GM12872 (cell line): ENCODE measurements at regions not wholly inside any gene's neighbourhood (a gene's known extent, or its start where the extent isn't known, plus 50 kb on each side); places are given as distances from the start of the nearest gene placed in this dataset.

Source experiments
- TF ChIP-seq, protein P1 (sequence below): IDR thresholded peaks from 3 replicates; pipeline ENCODE4 v1.5.1; 2011; ENCODE audit warnings: low read depth, mild to moderate bottlenecking, low read length, moderate library complexity; ENCODE audit not compliant: insufficient read depth

DNA sequence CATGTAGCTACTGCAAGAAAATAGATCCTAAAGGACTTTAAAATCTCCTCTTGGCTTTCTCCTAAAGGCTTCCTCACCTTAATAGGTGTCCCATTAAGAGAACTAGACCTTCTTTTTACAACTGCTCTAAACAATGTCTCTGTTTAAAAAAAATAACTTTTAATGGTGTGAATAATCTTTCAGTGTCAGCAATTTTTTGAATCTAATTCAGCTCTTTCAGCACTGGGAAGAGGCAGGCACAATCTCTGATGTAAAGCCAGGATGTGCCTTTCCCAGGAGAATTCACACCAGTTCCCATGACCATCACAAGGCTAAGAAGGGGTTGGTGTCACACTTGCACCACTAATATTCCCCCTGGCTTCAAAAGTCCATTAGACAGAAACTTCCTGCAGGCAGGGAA, 254.6 kb downstream of the XPNPEP1 start:
- TF ChIP-seq, protein P1, sequence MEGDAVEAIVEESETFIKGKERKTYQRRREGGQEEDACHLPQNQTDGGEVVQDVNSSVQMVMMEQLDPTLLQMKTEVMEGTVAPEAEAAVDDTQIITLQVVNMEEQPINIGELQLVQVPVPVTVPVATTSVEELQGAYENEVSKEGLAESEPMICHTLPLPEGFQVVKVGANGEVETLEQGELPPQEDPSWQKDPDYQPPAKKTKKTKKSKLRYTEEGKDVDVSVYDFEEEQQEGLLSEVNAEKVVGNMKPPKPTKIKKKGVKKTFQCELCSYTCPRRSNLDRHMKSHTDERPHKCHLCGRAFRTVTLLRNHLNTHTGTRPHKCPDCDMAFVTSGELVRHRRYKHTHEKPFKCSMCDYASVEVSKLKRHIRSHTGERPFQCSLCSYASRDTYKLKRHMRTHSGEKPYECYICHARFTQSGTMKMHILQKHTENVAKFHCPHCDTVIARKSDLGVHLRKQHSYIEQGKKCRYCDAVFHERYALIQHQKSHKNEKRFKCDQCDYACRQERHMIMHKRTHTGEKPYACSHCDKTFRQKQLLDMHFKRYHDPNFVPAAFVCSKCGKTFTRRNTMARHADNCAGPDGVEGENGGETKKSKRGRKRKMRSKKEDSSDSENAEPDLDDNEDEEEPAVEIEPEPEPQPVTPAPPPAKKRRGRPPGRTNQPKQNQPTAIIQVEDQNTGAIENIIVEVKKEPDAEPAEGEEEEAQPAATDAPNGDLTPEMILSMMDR, result no peak

DNA sequence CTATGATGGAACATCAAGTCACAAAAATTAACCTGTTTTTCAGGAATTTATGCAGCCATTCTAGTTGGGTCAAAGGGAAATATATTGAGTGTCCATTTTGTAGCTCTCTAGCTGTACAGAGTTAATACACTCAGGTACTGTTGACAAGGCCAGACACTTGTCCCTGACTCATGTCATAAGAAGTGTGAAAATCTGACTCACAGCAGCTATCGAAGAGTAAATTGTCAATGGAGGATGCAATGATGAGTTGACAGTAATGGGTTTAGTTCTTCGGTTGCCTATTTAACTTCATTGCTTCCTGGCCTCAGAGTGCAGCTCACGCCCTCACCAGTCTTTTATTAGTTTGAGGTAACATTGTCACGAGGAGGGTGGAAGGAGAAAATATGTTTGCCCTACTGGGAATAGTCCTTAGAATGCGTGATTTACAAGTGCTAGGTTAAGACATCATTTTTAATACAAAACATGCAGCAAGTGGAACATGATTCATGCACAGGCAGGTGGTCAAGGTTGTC, 255.1 kb downstream of the XPNPEP1 start:
- TF ChIP-seq, protein P1, result no peak

DNA sequence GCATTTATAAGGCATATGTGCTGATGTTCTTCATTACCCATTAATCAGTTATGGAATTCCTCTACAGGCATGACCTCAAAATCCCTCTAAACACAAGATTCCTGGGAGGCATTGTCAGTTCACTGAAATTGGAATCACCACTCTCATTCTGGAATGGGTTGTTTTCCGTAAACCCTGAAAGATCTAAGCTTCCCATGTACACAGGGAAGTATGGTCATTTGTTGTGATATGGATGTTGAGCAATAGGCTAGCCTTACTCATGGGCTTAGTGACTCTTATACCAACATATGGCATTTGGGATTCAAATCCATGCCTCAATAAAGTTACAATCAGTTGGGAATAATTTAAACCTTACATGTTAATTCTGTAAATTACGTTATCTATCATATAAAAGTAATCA, 258.0 kb downstream of the XPNPEP1 start:
- TF ChIP-seq, protein P1, result no peak

DNA sequence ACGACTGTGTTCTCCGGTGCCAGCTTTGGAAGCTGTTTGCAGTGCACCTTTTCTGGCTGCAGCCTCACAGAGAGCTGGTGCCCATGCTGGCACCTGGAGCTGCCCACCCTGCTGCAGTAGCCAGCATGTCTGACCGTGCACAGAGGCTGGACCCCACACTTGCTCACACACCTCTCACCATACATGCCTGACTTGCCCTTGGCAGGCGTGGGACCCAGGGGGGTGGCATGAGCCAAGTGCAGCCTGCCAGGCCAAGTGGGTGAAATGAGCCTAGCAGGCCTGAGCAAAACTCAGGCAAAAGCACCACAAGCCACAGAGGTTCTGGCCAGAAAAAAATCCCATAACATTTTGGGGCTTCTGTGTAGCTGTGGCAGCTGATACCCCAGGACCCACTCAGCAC, 258.8 kb downstream of the XPNPEP1 start:
- TF ChIP-seq, protein P1, result no peak

DNA sequence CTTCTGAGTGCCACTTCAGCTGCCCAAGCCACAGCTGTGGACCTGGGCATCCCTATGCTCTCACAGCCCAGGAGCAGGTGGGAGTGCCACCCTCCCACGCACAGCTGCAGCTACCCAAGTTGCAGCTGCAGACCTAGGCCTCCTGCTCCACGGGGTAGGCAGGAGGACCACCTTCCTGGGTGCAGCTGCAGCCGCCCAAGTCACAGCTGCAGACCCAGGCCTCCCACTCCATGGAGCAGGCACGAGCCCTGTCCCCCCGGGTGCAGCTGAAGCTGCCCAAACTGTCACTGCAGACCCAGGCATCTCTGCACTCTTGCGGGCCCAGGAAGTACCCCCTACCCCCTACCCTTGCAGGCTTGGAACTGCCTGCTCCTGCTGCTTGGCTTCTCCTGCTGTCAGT, 260.2 kb downstream of the XPNPEP1 start:
- TF ChIP-seq, protein P1, result no peak

DNA sequence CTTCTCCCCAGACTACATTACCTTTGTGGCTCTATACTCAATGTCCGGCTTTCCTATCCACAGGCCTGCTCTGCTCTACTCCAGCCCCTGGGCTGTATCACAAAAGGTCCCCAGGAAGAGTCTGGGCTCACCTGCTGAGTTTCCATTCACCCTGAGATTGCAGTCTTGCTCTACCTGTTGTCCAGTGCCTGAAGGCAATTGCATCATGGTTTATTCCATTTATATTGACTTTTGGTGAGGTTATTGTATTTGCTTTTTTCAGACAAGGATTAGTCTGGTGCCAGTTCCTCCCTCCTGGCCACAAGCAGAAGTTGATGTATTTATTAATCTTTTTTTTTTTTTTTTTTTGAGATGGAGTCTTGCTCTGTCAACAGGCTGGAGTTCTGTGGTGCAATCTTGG, 273.1 kb downstream of the XPNPEP1 start:
- TF ChIP-seq, protein P1, result no peak

DNA sequence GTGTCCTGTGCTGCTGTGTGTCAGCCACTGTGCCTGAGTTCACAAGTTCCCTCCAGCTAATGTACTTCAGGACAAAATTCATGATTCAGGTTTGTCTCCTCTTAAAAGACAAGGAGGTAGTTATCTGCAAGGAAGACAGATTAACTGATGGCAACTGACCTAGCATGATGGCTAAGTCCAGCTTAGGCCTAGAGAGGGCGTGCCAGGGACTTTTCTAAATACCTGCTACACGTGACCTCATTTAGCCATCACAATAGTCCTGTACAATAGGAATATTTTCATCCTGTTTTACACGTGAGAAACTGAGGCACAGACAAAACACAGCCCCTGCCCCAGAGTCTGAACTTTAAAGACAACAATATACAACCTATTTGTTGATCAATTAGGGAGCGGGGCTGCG, 275.7 kb downstream of the XPNPEP1 start:
- TF ChIP-seq, protein P1, result peak; percentile 19; the same call in 1 of the 3 replicates
